ENCODE measurements at regions not wholly inside any gene's neighbourhood (a gene's known extent, or its start where the extent isn't known, plus 50 kb on each side); places are given as distances from the start of the nearest gene placed in this dataset.

DNA sequence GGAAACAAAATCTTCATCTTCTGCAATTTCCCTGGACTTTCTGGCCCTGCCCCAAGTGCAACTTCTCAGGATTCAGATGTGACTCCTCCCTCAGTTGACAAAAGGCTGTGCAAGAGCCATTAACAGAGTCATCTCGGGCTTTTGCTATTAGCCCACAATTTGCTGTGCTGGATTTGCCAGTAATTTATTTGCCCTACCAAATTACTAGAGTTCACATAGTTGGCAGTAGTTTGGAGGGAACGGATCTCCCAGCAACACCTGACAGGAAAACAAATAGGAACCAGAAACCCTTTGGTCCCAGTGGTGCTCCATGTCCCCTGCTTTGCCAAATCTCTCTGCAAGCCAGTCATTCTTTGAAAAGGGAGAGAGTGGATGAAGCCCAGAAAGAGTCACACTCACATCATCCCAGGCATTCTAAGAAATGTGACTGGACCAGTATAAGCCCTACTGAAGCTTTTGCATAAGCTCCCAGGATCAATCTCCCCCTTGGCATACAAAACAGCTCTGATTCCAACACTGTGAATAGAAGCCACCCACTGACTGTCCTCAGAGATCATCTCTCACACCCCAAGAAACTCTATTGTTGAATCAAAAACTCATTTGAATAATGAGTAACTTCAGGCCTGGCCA, 350.1 kb upstream of the NBEA start:
- H3K36me3 ChIP-seq, result no peaks in the 10 kb centered on the region
- no peaks in the 10 kb centered on the region for H3K27me3 ChIP-seq
- no peak for TF ChIP-seq POLR2A (IDR thresholded peaks at IDR 0.05)
- TF ChIP-seq, protein P1, sequence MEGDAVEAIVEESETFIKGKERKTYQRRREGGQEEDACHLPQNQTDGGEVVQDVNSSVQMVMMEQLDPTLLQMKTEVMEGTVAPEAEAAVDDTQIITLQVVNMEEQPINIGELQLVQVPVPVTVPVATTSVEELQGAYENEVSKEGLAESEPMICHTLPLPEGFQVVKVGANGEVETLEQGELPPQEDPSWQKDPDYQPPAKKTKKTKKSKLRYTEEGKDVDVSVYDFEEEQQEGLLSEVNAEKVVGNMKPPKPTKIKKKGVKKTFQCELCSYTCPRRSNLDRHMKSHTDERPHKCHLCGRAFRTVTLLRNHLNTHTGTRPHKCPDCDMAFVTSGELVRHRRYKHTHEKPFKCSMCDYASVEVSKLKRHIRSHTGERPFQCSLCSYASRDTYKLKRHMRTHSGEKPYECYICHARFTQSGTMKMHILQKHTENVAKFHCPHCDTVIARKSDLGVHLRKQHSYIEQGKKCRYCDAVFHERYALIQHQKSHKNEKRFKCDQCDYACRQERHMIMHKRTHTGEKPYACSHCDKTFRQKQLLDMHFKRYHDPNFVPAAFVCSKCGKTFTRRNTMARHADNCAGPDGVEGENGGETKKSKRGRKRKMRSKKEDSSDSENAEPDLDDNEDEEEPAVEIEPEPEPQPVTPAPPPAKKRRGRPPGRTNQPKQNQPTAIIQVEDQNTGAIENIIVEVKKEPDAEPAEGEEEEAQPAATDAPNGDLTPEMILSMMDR (IDR thresholded peaks at IDR 0.05), result no peak
- peak; percentile 19 to 32 for DNase-seq
- 16 to 51% methylated on average over 2 of the region's 2 CpGs for WGBS, 2 donors
- no peak overlapping the region for H3K4me3 ChIP-seq (replicated peaks in 1 of 3)
- intact Hi-C loops (cut with DNase I), result no loop called here
- H3K27ac ChIP-seq, result peak overlapping the region in 2 of 3 donors; percentile 37 to 42
- no peaks in the 10 kb centered on the region for H3K9me3 ChIP-seq
- peaks cover 23 to 34% of the 10 kb centered on the region in 2 donors for H3K4me1 ChIP-seq

DNA sequence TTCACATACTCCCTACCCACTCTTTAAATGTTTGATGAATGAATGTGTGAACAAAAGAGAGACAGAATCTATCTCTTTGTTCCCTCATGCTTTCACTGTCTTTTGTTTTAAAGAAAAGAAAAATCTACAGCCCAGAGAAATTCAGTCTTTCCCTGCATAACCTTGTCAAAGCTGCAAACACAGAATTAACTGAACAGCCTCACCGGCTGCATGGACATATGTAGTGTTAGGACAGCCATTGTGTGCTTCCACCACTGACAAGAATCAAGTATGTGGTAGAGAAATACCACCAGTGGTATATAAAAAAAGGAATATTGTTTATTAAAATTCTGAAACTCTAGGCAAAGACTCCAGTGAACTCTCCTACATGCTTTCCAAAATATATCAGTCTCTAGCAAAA, 348.4 kb upstream of the NBEA start:
- no peak for TF ChIP-seq POLR2A (IDR thresholded peaks at IDR 0.05)
- TF ChIP-seq, protein P1 (IDR thresholded peaks at IDR 0.05), result no peak

DNA sequence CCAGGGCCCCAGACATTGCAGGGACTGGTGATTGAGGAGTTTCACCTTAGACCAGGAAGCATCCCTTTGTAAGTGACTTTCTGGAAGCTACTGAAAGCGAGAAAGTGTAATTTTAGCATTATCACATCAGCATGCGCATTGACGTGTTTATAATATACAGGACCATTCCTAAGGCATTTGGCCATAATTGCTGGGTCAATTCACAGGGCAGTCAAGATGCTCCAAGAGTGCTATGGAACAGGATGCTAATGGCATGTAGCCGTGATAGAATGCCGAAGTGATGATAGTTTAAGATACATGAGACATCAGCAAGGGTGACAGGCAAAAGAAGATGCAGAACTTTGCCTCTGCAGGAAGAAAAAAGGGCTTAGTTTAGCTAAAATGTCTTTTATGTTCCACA, 347.6 kb upstream of the NBEA start:
- Histone ChIP-seq H3K9me3 (no peaks in the 10 kb centered on the region), H3K36me3 (no peaks in the 10 kb centered on the region), H3K27me3 (no peaks in the 10 kb centered on the region), H3K27ac (no peak overlapping the region), H3K4me1 (peaks cover 16 to 28% of the 10 kb centered on the region in 2 donors), H3K4me3 (replicated peaks in 1 of 3) (no peak overlapping the region)
- intact Hi-C loops (cut with DNase I), result no loop called here
- TF ChIP-seq POLR2A (IDR thresholded peaks at IDR 0.05), result no peak
- 92 to 93% methylated on average over 5 of the region's 5 CpGs for WGBS, 2 donors
- DNase-seq, result no peak

More for the DNA sequence above, 348.4 kb upstream of the NBEA start:
- no peaks in the 10 kb centered on the region for H3K36me3 ChIP-seq
- no peak for DNase-seq
- intact Hi-C loops (cut with DNase I), result no loop called here
- H3K27me3 ChIP-seq, result no peaks in the 10 kb centered on the region
- H3K27ac ChIP-seq, result no peak overlapping the region
- H3K9me3 ChIP-seq, result no peaks in the 10 kb centered on the region
- no peak overlapping the region for H3K4me3 ChIP-seq (replicated peaks in 1 of 3)
- WGBS, 2 donors, result 81 to 90% methylated on average over 1 of the region's 1 CpG
- H3K4me1 ChIP-seq, result peaks cover 23 to 34% of the 10 kb centered on the region in 2 donors

DNA sequence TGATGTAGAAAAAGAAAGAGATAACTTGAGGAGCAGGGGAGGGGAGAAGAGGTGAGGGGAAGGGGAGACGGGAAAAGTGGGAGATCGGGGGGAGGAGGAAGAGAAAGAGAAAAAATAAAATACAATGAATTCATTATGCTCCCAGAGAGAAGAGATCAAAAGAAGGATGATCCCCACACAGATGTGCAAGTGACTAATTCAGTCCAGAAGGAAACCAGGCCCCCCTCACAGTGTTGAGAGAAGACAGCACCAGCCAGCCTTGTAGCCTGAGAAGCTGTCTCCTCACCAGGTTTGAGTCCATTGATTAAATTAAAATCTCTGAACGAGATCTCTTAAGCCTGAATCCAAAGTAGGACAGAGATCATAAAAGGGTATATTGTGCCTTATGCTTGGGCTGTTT, 333.7 kb upstream of the NBEA start:
- H3K36me3 ChIP-seq, result no peaks in the 10 kb centered on the region
- no peaks in the 10 kb centered on the region for H3K9me3 ChIP-seq
- intact Hi-C loops (cut with DNase I), result no loop called here
- H3K27me3 ChIP-seq, result no peaks in the 10 kb centered on the region
- H3K4me3 ChIP-seq (replicated peaks in 1 of 3), result no peak overlapping the region
- H3K4me1 ChIP-seq, result peaks cover 4 to 7% of the 10 kb centered on the region in 2 donors
- WGBS, 2 donors, result 88 to 89% methylated on average over 3 of the region's 3 CpGs
- TF ChIP-seq POLR2A (IDR thresholded peaks at IDR 0.05), result no peak
- TF ChIP-seq, protein P1 (IDR thresholded peaks at IDR 0.05), result no peak
- H3K27ac ChIP-seq, result no peak overlapping the region
- DNase-seq, result no peak

DNA sequence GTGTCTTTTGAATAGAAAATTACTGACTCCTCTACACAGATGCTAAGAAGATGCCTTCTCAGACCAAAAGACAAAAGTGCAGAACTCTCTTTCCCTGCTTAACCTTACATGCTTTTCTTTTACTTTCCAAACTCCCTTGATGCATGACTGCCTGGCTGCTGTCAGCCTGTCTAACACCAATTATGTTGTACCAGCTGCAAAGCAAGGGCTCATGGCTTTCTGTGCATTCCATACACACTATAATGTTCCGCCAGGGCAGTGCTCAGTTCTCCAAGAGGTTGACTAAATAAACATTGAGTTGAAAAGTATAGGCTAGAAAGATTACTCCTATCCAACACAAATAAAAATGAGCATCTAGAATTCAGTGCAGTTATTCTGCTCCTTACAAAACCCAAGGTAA, 330.4 kb upstream of the NBEA start:
- H3K4me1 ChIP-seq, result no peaks in the 10 kb centered on the region
- H3K27ac ChIP-seq, result peak overlapping the region in 1 of 3 donors; percentile 24
- WGBS, 2 donors, result 48 to 55% methylated on average over 1 of the region's 1 CpG
- H3K27me3 ChIP-seq, result no peaks in the 10 kb centered on the region
- H3K36me3 ChIP-seq, result no peaks in the 10 kb centered on the region
- no peaks in the 10 kb centered on the region for H3K9me3 ChIP-seq
- intact Hi-C loops (cut with DNase I), result no loop called here
- peak; percentile 17 to 31 for DNase-seq
- H3K4me3 ChIP-seq (replicated peaks in 1 of 3), result no peak overlapping the region
- TF ChIP-seq, protein P1 (IDR thresholded peaks at IDR 0.05), result no peak
- TF ChIP-seq POLR2A (IDR thresholded peaks at IDR 0.05), result no peak

All from thyroid gland (tissue), 4 donors.